ENCODE measurements at regions not wholly inside any gene's neighbourhood (a gene's known extent, or its start where the extent isn't known, plus 50 kb on each side); places are given as distances from the start of the nearest gene placed in this dataset.

- TF ChIP-seq MYC (IDR thresholded peaks at IDR 0.05; ENCODE audit: low read depth, low read length) = peak; percentile 54
- TF ChIP-seq MYC (CRISPR knock-in tag; IDR thresholded peaks at IDR 0.05; ENCODE audit: borderline replicate concordance, low read depth) = no peak
- TF ChIP-seq CBX3 (IDR thresholded peaks at IDR 0.05; ENCODE audit: borderline replicate concordance in 1 of 2, low read length in 2 of 2) = peak in 1 of 2 experiments; percentile 71; a peak in 2 of 3 replicates
- TF ChIP-seq HMG20A (CRISPR knock-in tag; conservative IDR thresholded peaks at IDR 0.05) = peak; percentile 62; the same call in 1 of the 2 replicates
- no peak for TF ChIP-seq XRCC4 (IDR thresholded peaks at IDR 0.05; ENCODE audit: extremely low read depth, insufficient read depth, insufficient read length)
- no peak for TF ChIP-seq ZBTB8A (IDR thresholded peaks at IDR 0.05; ENCODE audit: partially characterized antibody)
- TF ChIP-seq, protein P1, sequence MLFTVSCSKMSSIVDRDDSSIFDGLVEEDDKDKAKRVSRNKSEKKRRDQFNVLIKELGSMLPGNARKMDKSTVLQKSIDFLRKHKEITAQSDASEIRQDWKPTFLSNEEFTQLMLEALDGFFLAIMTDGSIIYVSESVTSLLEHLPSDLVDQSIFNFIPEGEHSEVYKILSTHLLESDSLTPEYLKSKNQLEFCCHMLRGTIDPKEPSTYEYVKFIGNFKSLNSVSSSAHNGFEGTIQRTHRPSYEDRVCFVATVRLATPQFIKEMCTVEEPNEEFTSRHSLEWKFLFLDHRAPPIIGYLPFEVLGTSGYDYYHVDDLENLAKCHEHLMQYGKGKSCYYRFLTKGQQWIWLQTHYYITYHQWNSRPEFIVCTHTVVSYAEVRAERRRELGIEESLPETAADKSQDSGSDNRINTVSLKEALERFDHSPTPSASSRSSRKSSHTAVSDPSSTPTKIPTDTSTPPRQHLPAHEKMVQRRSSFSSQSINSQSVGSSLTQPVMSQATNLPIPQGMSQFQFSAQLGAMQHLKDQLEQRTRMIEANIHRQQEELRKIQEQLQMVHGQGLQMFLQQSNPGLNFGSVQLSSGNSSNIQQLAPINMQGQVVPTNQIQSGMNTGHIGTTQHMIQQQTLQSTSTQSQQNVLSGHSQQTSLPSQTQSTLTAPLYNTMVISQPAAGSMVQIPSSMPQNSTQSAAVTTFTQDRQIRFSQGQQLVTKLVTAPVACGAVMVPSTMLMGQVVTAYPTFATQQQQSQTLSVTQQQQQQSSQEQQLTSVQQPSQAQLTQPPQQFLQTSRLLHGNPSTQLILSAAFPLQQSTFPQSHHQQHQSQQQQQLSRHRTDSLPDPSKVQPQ (CRISPR knock-in tag; IDR thresholded peaks at IDR 0.05; ENCODE audit: borderline replicate concordance) = no peak
- no peak for TF ChIP-seq MED1 (CRISPR knock-in tag; IDR thresholded peaks at IDR 0.05; ENCODE audit: borderline replicate concordance)
- peak; percentile 51; the same call in 1 of the 2 replicates for TF ChIP-seq ELF1 (tag; IDR thresholded peaks at IDR 0.05)
- no peak for TF ChIP-seq SRSF7 (optimal IDR thresholded peaks at IDR 0.05; ENCODE audit: low read depth, low read length)
- TF ChIP-seq NCOR1 (IDR thresholded peaks at IDR 0.05) = peak; percentile 97
- TF ChIP-seq PRMT5 (CRISPR knock-in tag; IDR thresholded peaks at IDR 0.05) = no peak
- no peak; the same call in 1 of the 2 replicates for TF ChIP-seq PHF8 (IDR thresholded peaks at IDR 0.05; ENCODE audit: borderline replicate concordance, low read length)
- peak; percentile 91 for TF ChIP-seq MTA3 (IDR thresholded peaks at IDR 0.05; ENCODE audit: borderline replicate concordance)
- 0 out of 2 replicates have a peak, but pooled peaks have one; percentile 10 for TF ChIP-seq HMGXB4 (CRISPR knock-in tag; IDR thresholded peaks at IDR 0.05)
- TF ChIP-seq, protein P2, sequence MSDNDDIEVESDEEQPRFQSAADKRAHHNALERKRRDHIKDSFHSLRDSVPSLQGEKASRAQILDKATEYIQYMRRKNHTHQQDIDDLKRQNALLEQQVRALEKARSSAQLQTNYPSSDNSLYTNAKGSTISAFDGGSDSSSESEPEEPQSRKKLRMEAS (CRISPR knock-in tag; IDR thresholded peaks at IDR 0.05) = peak; percentile 31; the same call in 1 of the 2 replicates
- TF ChIP-seq SNRNP70 (optimal IDR thresholded peaks at IDR 0.05; ENCODE audit: low read depth, low read length) = no peak
- TF ChIP-seq NONO (IDR thresholded peaks at IDR 0.05; ENCODE audit: low read depth in 2 of 2, low read length in 1 of 2) = 0 out of 4 replicates have a peak, but pooled peaks of 1 of the 2 experiments have one; percentile 30
- TF ChIP-seq ZNF12 (CRISPR knock-in tag; IDR thresholded peaks at IDR 0.05) = no peak
- peak; percentile 97 for TF ChIP-seq JUND (IDR thresholded peaks at IDR 0.05; ENCODE audit: borderline replicate concordance, low read depth, low read length)
- TF ChIP-seq JUND (tag; IDR thresholded peaks at IDR 0.05; ENCODE audit: borderline replicate concordance, low read depth, low read length) = peak; percentile 94
- no peak for TF ChIP-seq NR3C1 (CRISPR knock-in tag; IDR thresholded peaks at IDR 0.05)
- TF ChIP-seq ELF2 (CRISPR knock-in tag; IDR thresholded peaks at IDR 0.05) = no peak
- no peak for TF ChIP-seq ZNF384 (IDR thresholded peaks at IDR 0.05; ENCODE audit: low read depth, low read length)
- TF ChIP-seq IFI16 (CRISPR knock-in tag; IDR thresholded peaks at IDR 0.05) = no peak
Measured at GRCh38 chr1:227396539-227397353, 78.5 kb upstream of the CDC42BPA start (continued).
